DMS79 (cell line): ENCODE measurements at regions not wholly inside any gene's neighbourhood (a gene's known extent, or its start where the extent isn't known, plus 50 kb on each side); places are given as distances from the start of the nearest gene placed in this dataset.

ENCODE experiments used
- DNase-seq: peaks from one replicate; lab custom pipeline; 2025; lab: John Stamatoyannopoulos, UW

DNA sequence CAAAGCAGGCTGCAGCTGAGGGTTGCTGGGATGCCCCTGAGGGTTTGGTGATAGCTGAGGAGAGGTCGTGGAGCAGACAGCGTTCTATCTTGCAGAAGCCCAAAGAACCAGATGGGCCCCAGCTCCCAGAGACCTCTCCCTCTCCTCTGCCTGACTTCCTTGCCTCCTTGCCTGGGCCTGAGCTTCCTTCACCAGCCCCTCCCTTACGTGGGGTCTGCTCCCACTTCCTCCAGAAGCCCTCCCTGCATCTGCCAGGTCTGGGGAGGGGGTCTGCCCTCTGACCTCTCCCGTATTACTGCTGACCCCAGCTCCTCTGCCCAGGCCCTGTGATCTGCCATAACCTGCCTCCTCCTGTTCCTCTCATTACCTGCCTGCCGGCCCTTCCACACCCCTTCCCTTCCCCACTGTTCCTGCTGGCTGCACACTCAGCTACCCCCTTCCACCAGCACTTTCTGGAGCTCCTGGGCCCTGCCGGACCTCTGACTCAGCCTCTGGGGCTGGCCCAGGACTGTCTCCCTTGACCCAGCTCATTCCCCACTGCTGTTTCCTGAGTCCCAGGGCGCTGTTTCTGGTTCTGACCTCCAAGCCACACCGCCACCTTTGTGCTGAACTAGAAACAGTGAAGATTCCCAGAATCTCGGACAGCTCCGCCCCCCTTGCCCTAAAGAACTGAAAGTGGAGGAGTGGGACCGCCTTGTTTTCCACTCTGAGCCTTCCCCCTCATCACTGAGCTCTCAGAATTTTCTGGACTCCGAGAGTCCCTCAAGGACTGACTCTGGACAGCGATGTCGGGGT lies 237.7 kb upstream of the C1orf174 start:
- no peak for DNase-seq

DNA sequence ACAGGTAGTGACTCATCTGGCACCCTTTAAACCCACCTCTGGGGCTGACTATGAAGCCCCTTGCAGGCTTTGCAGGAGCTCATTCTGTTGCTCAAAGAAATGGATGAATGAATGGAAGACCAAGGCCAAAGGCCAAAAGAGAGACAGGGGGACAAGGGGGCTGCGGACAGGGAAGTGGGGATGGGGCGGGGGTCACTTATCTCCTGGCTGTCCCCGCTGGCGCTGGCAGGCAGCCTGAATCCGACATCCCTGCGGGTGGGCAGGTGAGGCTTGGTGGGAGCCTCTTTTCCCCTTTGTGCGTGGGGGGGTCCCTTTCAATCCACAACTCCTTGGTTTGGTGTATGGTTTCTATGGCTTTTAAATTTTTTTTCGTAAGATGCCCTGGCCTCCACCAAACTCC lies 239.6 kb upstream of the C1orf174 start:
- DNase-seq, result no peak

GRCh38 chr1:4140241-4140640 lies 240.2 kb upstream of the C1orf174 start:
- DNase-seq, result no peak

- DNase-seq, result no peak
Observed at GRCh38 chr1:4140821-4141220, 240.7 kb upstream of the C1orf174 start.

DNA sequence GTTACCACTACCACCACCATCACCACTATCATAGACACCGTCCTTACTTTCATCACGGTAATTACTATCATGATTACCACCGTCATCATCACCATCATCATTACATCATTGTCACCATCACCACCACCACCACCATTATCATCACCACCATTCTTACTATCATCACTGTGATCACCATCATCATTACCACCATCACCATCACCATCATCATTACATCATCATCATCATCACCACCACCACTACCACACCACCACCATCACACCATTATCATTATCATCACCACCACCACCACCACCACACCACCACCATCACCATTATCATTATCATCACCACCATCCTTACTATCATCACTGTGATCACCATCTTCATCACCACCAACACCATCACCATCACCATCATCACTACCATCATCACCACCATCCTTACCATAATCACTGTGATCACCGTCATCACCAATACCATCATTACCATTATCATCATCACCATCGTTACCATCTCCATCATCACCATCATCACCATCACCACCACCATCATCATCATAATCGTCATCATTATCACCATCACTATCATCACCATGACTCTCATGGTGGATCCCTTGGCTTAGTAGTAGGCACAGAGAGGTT lies 244.4 kb upstream of the C1orf174 start:
- DNase-seq, result no peak

- no peak for DNase-seq
Observed at GRCh38 chr1:4146101-4146500, 246.0 kb upstream of the C1orf174 start.

DNA sequence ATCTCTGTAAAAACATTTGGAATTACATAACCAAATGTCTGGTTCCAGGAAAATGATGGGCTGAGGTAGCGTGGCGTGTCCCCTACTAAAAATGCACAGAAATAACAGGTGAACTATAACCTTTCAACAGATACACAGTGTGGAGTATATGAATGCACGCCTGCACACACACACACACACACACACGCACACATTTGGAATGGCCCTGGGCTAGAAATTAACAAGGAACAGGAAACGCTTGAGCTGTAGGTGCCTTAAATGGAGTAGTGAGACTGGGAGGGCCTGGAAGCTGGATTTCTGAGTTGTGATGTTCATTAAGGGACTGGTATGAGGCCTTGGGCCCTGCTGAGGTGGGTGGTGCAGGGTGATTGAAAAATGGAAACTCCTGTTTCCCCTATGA lies 246.5 kb upstream of the C1orf174 start:
- no peak for DNase-seq

- no peak for DNase-seq
Observed at GRCh38 chr1:4147509-4147908, 247.4 kb upstream of the C1orf174 start.

- DNase-seq, result no peak
Observed at GRCh38 chr1:4149281-4149680, 249.2 kb upstream of the C1orf174 start.

- DNase-seq, result no peak
Observed at GRCh38 chr1:4149831-4150230, 249.8 kb upstream of the C1orf174 start.

GRCh38 chr1:4150262-4150661 lies 250.2 kb upstream of the C1orf174 start:
- DNase-seq, result no peak

DNA sequence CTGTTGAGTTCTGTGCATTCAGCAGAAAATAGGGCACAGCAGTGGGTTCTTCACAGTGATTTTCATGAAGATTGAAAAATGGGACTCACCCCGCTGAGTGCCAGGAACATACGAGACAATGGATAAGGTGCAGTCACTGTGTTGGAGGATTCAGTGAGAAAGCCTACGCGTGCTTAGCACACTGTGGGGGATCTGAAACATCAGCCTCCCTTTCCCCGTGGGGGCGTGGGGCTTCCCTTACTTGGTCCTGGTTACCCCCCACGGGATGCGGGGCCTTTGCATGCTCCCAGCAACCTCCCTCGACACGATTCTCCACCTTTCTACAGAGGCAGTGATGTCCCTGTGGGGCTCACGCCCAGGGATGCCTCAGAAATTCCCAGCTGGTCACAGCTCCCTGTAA lies 252.2 kb upstream of the C1orf174 start:
- no peak for DNase-seq

- DNase-seq, result no peak
Observed at GRCh38 chr1:4153571-4153970, 253.5 kb upstream of the C1orf174 start.

- DNase-seq, result no peak
Observed at GRCh38 chr1:4156241-4156973, 256.3 kb upstream of the C1orf174 start.

- no peak for DNase-seq
Observed at GRCh38 chr1:4160181-4160580, 260.1 kb upstream of the C1orf174 start.

DNA sequence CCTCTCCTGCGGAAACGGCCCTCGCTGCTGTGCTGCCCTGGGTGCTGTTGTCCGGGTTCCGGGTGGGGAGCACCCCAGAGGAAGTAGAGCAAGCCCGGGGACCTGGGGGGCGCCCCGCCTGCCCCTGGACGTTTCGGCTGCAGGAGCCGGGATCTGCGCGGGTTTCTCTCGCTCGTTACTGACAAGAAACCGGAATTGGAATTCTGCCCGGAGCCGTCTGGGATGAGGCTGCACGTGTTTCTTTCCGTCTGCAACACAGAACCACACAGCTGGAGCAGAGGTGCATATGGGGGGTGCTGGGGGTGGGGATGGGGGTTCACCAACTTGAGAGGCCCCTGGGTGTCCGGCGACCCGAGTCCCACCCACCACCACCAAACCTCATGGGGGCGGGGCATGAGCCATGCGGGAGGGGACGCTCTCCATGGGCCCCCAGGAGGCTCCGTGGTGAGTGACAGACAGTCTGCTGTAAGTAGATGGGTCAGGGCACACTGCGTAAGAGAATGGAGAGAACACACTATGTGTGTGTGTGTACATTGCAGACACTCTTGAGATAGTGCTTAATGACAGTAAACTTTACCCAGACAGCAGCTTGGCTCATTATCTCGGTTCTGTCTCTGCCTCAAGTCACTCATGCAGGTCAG lies 261.4 kb upstream of the C1orf174 start:
- DNase-seq, result no peak

GRCh38 chr1:4164965-4165364 lies 264.9 kb upstream of the C1orf174 start:
- no peak for DNase-seq

DNA sequence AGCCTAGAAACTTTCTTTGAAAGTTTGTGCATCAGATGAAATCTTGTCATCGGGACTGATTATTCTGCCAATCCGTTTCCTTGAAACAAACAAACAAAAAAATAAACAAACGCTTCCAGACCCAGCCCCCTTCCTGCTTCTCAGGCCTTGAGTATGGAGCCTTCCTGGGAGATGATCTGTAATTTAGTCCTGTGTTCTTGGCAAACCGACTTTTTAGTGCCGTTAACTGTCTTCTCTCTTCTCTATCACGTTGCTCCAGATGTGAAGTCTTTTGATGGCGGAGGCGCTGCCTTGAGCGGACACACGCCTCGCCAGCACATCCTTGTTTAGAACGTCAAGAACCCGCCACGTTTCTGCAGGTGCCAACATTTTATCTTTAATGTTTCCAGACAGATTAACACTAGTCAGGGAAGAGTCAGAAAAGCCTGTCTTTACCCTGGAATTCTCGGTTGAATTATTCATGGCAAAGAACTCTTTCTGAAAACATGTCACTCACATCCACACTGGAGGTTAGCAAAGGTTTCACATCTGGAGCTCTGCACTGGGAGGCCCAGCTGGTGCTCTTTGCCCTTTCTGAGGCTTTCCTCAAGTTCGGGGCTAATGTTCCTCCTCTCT lies 265.7 kb upstream of the C1orf174 start:
- no peak for DNase-seq

GRCh38 chr1:4166713-4167112 lies 266.6 kb upstream of the C1orf174 start:
- no peak for DNase-seq

- no peak for DNase-seq
Observed at GRCh38 chr1:4169991-4170390, 269.9 kb upstream of the C1orf174 start.

DNA sequence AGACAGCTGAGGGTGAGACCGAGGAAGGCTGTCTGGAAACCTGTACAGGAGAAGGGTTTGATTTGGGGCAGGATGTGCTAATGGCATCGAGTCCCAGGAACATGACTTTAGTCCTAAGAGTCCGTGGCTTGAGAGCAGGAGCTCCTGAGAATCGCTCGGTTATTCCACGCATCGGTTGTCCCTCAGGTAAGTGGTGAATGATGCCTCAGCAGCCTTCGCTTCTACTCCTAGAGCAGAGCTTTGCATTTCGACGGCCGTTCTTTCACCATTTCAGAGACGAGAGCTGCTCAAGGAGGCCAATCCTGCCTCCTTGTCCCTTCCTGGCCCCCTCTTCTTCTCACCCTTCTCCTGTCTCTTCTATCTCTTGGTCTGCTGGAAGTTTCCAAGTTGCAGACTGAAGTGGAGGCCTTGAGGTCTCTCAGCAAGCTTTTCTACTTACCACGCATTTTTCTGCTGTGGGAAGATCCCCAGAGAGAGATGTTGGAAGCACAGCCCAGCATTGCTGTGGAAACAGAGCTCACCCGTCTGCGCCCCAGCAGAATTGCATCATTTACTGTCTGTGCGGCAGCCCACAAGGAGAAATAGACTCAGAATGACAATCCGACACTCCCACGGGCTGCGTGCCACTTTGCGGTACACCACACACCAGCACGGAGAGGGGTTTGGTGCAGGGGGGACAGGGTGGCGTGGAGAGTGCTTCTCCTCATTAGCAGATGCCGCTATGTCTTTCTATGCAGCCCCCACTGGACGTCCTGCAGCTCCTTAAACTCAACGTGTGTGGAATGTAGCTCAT lies 270.7 kb upstream of the C1orf174 start:
- no peak for DNase-seq
